ENCODE measurements at regions not wholly inside any gene's neighbourhood (a gene's known extent, or its start where the extent isn't known, plus 50 kb on each side); places are given as distances from the start of the nearest gene placed in this dataset.

DNA sequence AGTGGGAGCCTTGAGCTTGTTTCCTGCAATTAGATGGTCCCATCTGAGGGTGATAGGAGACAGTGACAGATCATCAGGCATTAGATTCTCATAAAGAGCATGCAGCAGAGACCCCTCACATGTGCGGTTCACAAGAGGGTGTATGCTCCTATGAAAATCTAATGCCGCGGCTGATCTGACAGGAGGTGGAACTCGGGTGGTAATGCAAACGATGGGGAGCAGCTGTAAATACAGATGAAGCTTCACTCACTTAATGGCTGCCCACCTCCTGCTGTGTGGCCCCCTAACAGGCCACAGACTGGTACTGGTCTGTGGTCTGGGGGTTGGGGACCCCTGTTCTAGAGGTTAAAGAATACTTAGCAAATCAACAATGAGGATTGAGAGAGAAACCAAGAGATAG lies 201.5 kb upstream of the PITX2 start:
- TF ChIP-seq CTCF (IDR thresholded peaks at IDR 0.05; ENCODE audit: insufficient read depth, low read length, poor library complexity, severe bottlenecking) (no peak), EZH2phosphoT487 (conservative IDR thresholded peaks at IDR 0.05; ENCODE audit: low read length) (no peak)
